NT2/D1 (cell line): ENCODE measurements at regions not wholly inside any gene's neighbourhood (a gene's known extent, or its start where the extent isn't known, plus 50 kb on each side); places are given as distances from the start of the nearest gene placed in this dataset.
A peak's percentile ranks its signal among the peaks of the same experiment; 100 is the strongest.

ENCODE experiments used
- DNase-seq: peaks from one replicate; pipeline ENCODE4 v3.0.0-alpha.2; 2011; ENCODE audit warnings: low read depth, low spot score
- H3K27me3 ChIP-seq: 2 replicates; pipeline ENCODE4 v1.6.0; 2011; ENCODE audit warnings: mild to moderate bottlenecking; ENCODE audit not compliant: insufficient read length, insufficient read depth
- H3K36me3 ChIP-seq: 2 replicates; pipeline ENCODE4 v1.6.1; 2011; ENCODE audit warnings: mild to moderate bottlenecking, low read length, mixed read lengths; ENCODE audit not compliant: insufficient read depth, insufficient read length
- H3K4me1 ChIP-seq: 2 replicates; pipeline ENCODE4 v1.5.1; 2011; ENCODE audit not compliant: insufficient read depth, insufficient read length
- H3K4me3 ChIP-seq: 2 replicates; pipeline ENCODE4 v1.5.1; 2011; ENCODE audit warnings: low read depth; ENCODE audit not compliant: insufficient read length
- H3K9ac ChIP-seq: 2 replicates; pipeline ENCODE4 v1.6.0; 2011; ENCODE audit warnings: low read depth; ENCODE audit not compliant: insufficient read length
- H3K9me3 ChIP-seq: 2 replicates; pipeline ENCODE4 v1.5.1; 2011; ENCODE audit warnings: mild to moderate bottlenecking, low read length; ENCODE audit not compliant: insufficient read depth
- SUZ12 ChIP-seq: IDR thresholded peaks from 2 replicates; pipeline ENCODE4 v1.6.1; 2011; ENCODE audit not compliant: insufficient read length, insufficient read depth; ENCODE audit errors: extremely low read depth
- YY1 ChIP-seq: IDR thresholded peaks from 2 replicates; pipeline ENCODE4 v1.6.1; 2011; ENCODE audit not compliant: insufficient read length, insufficient read depth
- ZNF274 ChIP-seq: IDR thresholded peaks from 2 replicates; pipeline ENCODE4 v1.6.1; 2011; ENCODE audit warnings: mild to moderate bottlenecking, low read depth, low read length

DNA sequence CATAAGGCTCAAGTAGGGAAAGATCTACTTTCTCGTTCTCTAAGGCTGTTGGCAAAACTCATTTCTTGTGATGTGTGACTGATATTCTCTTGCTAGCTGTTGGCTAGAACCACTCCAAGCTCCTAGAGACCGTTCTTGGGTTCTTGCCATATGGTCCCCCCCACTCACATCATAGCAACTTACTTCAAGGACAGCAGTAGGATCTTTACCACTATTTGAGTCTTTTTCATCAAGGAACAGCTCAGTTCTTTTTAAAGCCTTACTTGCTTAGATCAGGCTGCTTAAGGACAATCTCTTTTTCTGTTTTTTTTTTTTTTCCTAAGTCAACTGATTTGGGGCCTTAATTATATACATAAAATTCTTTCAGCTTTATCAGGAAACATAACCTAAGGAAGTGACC, 251.1 kb downstream of the GPR37 start:
- H3K4me3 ChIP-seq = no peak overlapping the region
- no peaks in the 10 kb centered on the region for H3K36me3 ChIP-seq

DNA sequence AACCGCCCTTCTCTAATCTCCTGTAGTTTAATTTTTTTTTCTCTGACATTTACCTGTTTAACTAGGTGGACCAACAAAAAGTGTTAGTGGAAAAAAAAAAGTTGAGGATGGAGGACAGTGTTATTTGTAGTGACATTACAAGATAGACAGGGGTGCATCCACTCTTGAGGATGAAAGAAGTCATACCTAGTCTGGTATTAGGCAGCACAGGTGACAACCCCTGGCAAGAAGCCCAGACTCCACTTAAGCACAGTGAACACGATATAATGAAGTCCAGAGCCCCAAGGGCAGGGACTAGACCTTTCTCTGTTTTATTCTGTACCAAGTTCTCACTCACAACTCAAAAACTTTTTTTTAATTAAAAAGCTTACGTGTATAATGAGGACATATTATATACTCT, 268.4 kb downstream of the GPR37 start:
- H3K4me1 ChIP-seq = no peaks in the 10 kb centered on the region
- no peak overlapping the region for H3K9ac ChIP-seq
- H3K27me3 ChIP-seq = no peaks in the 10 kb centered on the region
- no peaks in the 10 kb centered on the region for H3K9me3 ChIP-seq
- H3K36me3 ChIP-seq = no peaks in the 10 kb centered on the region
- no peak for DNase-seq
- H3K4me3 ChIP-seq = no peak overlapping the region
- TF ChIP-seq YY1 = no peak
- TF ChIP-seq ZNF274 = no peak
- no peak for TF ChIP-seq SUZ12

More for the DNA sequence above, 251.1 kb downstream of the GPR37 start:
- H3K4me1 ChIP-seq = no peaks in the 10 kb centered on the region
- no peak overlapping the region for H3K9ac ChIP-seq
- no peaks in the 10 kb centered on the region for H3K27me3 ChIP-seq
- no peaks in the 10 kb centered on the region; the same call in 1 of the 2 replicates for H3K9me3 ChIP-seq
- DNase-seq = no peak
- TF ChIP-seq SUZ12 = no peak
- TF ChIP-seq ZNF274 = no peak
- no peak for TF ChIP-seq YY1

- Histone ChIP-seq H3K4me1 (no peaks in the 10 kb centered on the region), H3K9me3 (no peaks in the 10 kb centered on the region), H3K36me3 (no peaks in the 10 kb centered on the region), H3K4me3 (no peak overlapping the region), H3K9ac (no peak overlapping the region), H3K27me3 (no peaks in the 10 kb centered on the region)
- TF ChIP-seq YY1 = no peak
- TF ChIP-seq SUZ12 = no peak
- TF ChIP-seq ZNF274 = no peak
- DNase-seq = no peak
Observed at GRCh38 chr7:124489925-124490324, 275.7 kb downstream of the GPR37 start.

- TF ChIP-seq ZNF274 = no peak
- no peak for TF ChIP-seq SUZ12
- no peak for TF ChIP-seq YY1
- no peaks in the 10 kb centered on the region for H3K36me3 ChIP-seq
- H3K9ac ChIP-seq = no peak overlapping the region
- no peak for DNase-seq
- no peaks in the 10 kb centered on the region for H3K4me1 ChIP-seq
- no peaks in the 10 kb centered on the region for H3K9me3 ChIP-seq
- no peaks in the 10 kb centered on the region for H3K27me3 ChIP-seq
- no peak overlapping the region for H3K4me3 ChIP-seq
Observed at GRCh38 chr7:124489082-124489819, 276.3 kb downstream of the GPR37 start.

DNA sequence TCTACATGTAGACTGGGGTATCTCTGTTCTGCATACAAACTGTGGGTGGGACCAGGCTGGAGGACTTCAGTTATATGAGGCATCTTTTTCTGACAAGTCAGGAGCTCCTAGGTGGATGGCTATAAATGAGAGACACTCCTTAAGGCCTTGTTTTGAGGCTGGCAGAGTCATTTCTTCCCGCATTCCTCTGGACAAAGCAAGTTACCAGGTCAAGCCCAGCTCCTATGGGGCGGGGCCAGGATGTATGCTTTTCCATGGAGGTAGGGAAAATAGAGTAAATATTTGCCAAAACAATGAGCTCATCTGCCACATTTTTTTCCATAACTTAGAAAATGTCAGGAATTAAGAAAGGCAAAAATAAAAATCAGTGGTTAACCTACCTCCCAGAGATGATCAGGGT, 283.4 kb downstream of the GPR37 start:
- Histone ChIP-seq H3K4me3 (no peak overlapping the region), H3K9me3 (no peaks in the 10 kb centered on the region), H3K36me3 (no peaks in the 10 kb centered on the region), H3K4me1 (no peaks in the 10 kb centered on the region), H3K9ac (no peak overlapping the region), H3K27me3 (no peaks in the 10 kb centered on the region)
- TF ChIP-seq ZNF274 (no peak), YY1 (no peak), SUZ12 (no peak)
- DNase-seq = no peak

- Histone ChIP-seq H3K36me3 (no peaks in the 10 kb centered on the region), H3K9ac (no peak overlapping the region), H3K27me3 (no peaks in the 10 kb centered on the region), H3K4me1 (no peaks in the 10 kb centered on the region), H3K4me3 (no peak overlapping the region), H3K9me3 (no peaks in the 10 kb centered on the region)
- TF ChIP-seq YY1 (no peak), ZNF274 (no peak), SUZ12 (no peak)
- DNase-seq = no peak
Observed at GRCh38 chr7:124480821-124481290, 284.7 kb downstream of the GPR37 start.

DNA sequence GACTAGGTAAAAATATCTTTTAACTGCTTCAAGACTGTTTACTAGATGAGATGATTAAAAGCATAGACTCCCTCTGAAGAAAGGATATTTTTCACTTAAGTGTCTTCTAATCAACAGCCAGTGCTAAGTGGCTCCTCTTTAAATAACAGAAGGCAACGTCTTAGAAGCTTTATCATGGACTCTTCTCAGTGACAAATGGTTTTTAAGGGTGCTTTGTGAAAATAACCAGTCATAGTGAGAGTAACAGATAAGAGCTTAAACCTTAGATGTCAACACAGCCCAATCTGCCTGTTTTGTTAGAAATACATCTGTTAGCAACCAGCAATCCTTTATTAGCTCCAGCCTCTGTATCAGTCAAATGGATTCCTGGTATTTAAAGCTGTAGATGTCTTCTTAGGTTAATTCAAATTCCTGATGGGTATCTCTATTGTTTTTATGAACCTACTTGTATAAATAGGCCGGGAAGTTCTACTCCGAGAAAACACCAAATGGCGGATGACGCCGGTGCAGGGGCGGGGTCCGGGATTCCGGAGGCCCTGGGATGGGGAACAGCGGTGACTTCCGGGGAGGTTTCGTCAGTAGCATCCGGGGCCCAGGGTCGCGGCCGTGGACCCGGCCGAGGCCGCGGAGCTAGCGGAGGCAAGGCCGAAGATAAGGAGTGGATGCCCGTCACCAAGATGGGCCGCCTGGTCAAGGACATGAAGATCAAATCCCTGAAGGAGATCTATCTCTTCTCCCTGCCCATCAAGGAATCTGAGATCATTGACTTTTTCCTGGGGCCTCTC, 285.4 kb downstream of the GPR37 start:
- no peak overlapping the region for H3K9ac ChIP-seq
- peak; percentile 6 for DNase-seq
- H3K36me3 ChIP-seq = no peaks in the 10 kb centered on the region
- no peak for TF ChIP-seq SUZ12
- no peak for TF ChIP-seq ZNF274
- no peak for TF ChIP-seq YY1
- H3K27me3 ChIP-seq = no peaks in the 10 kb centered on the region
- H3K4me1 ChIP-seq = no peaks in the 10 kb centered on the region
- no peak overlapping the region for H3K4me3 ChIP-seq
- H3K9me3 ChIP-seq = no peaks in the 10 kb centered on the region
